ENCODE measurements at regions not wholly inside any gene's neighbourhood (a gene's known extent, or its start where the extent isn't known, plus 50 kb on each side); places are given as distances from the start of the nearest gene placed in this dataset.

DNA sequence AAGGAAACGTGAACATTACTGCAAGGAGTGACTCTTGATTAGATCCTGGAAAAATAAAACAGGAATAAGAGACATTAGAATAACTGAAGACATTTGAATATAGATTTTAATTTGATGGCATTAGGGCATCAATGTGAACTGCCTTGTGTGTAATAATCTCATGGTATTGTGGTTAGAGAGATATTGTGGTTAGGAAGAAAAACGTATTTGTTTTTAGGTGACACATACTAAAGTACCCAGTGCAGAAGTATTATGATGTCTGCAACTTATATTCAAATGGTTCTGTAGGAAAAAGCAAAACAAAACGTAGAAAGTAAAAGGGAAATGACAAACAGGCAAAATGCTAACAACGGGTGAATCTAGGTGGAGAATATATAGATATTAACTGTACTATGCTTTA is 65.9 kb upstream of the OGFRL1 start:
- DNase-seq, result no peak
- H2AFZ ChIP-seq (ENCODE audit: insufficient read depth, low read length, poor library complexity), result no peak overlapping the region
- no peaks in the 10 kb centered on the region for H3K79me2 ChIP-seq (ENCODE audit: control insufficient read depth, insufficient read depth, low read length, poor library complexity)
- no peak overlapping the region for H3K4me2 ChIP-seq (ENCODE audit: low read length)
- H2BK12ac ChIP-seq (ENCODE audit: low read length), result no peak overlapping the region
- no peak overlapping the region for H4K8ac ChIP-seq (ENCODE audit: low read depth, low read length)
- no peaks in the 10 kb centered on the region for H3K9me3 ChIP-seq (ENCODE audit: insufficient read depth, low read depth, low read length)
- H2BK5ac ChIP-seq (ENCODE audit: low read depth, low read length, poor library complexity), result no peak overlapping the region
- H3K18ac ChIP-seq (ENCODE audit: low read length), result no peak overlapping the region
- H3K27ac ChIP-seq (ENCODE audit: low read depth, low read length), result no peak overlapping the region
- no peak overlapping the region for H3K23ac ChIP-seq (ENCODE audit: low read length)
- H2BK120ac ChIP-seq (ENCODE audit: insufficient read depth, low read length, poor library complexity), result no peak overlapping the region
- no peaks in the 10 kb centered on the region for H3K4me1 ChIP-seq (ENCODE audit: control insufficient read depth in 1 of 2, insufficient read depth in 2 of 2, low read length in 2 of 2)
- H3K4me3 ChIP-seq (ENCODE audit: low read depth, low read length), result no peak overlapping the region
- H3K27me3 ChIP-seq (ENCODE audit: insufficient read depth, low read length), result no peaks in the 10 kb centered on the region
- no peak overlapping the region for H4K91ac ChIP-seq (ENCODE audit: low read depth, low read length)
- no peak overlapping the region for H3K14ac ChIP-seq (ENCODE audit: low read length)
- H3K79me1 ChIP-seq (ENCODE audit: low read length), result no peaks in the 10 kb centered on the region
- no peak overlapping the region for H2AK5ac ChIP-seq (ENCODE audit: low read length)
- H3K9ac ChIP-seq (ENCODE audit: low read length), result no peak overlapping the region
- no peaks in the 10 kb centered on the region for H3K36me3 ChIP-seq (ENCODE audit: control insufficient read depth in 1 of 2, insufficient read depth in 2 of 2, low read length in 2 of 2)
- H3K4ac ChIP-seq (ENCODE audit: low read depth, low read length), result no peak overlapping the region
- no peak overlapping the region for H4K12ac ChIP-seq (ENCODE audit: low read depth, low read length)
- WGBS (ENCODE audit: extremely low coverage, insufficient coverage, insufficient read length), result no CpG with 5 or more reads among the region's 4 CpGs

DNA sequence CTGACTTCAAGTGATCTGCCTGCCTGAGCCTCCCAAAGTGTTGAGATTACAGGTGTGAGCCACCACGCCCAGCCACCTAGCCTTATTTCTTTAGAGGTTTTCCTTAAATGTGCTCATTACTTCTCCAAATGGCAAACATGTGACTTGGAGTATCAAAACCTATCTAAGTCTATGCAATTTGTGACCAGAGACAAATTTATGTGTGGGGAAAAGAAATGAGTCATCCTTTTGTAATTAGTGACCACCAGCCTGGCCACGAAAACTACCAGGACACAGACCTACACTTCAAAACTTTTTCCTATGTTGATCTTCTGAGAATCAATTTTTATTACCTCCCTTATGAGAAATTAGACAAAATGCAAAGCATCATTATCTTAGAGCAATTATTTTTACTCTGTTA is 64.6 kb upstream of the OGFRL1 start:
- Histone ChIP-seq H3K79me2 (ENCODE audit: control insufficient read depth, insufficient read depth, low read length, poor library complexity) (no peaks in the 10 kb centered on the region), H4K12ac (ENCODE audit: low read depth, low read length) (no peak overlapping the region), H3K18ac (ENCODE audit: low read length) (no peak overlapping the region), H3K23ac (ENCODE audit: low read length) (no peak overlapping the region), H3K4ac (ENCODE audit: low read depth, low read length) (no peak overlapping the region), H4K8ac (ENCODE audit: low read depth, low read length) (no peak overlapping the region), H3K4me1 (ENCODE audit: control insufficient read depth in 1 of 2, insufficient read depth in 2 of 2, low read length in 2 of 2) (no peaks in the 10 kb centered on the region), H3K27ac (ENCODE audit: low read depth, low read length) (no peak overlapping the region), H3K27me3 (ENCODE audit: insufficient read depth, low read length) (no peaks in the 10 kb centered on the region), H2AK5ac (ENCODE audit: low read length) (no peak overlapping the region), H3K36me3 (ENCODE audit: control insufficient read depth in 1 of 2, insufficient read depth in 2 of 2, low read length in 2 of 2) (no peaks in the 10 kb centered on the region), H3K9me3 (ENCODE audit: insufficient read depth, low read depth, low read length) (no peaks in the 10 kb centered on the region), H2BK120ac (ENCODE audit: insufficient read depth, low read length, poor library complexity) (no peak overlapping the region), H2BK12ac (ENCODE audit: low read length) (no peak overlapping the region), H2AFZ (ENCODE audit: insufficient read depth, low read length, poor library complexity) (no peak overlapping the region), H2BK5ac (ENCODE audit: low read depth, low read length, poor library complexity) (no peak overlapping the region), H3K14ac (ENCODE audit: low read length) (no peak overlapping the region), H3K79me1 (ENCODE audit: low read length) (no peaks in the 10 kb centered on the region), H3K4me3 (ENCODE audit: low read depth, low read length) (no peak overlapping the region), H3K4me2 (ENCODE audit: low read length) (no peak overlapping the region), H4K91ac (ENCODE audit: low read depth, low read length) (no peak overlapping the region), H3K9ac (ENCODE audit: low read length) (no peak overlapping the region)
- WGBS (ENCODE audit: extremely low coverage, insufficient coverage, insufficient read length), result no CpG with 5 or more reads among the region's 2 CpGs
- DNase-seq, result no peak

DNA sequence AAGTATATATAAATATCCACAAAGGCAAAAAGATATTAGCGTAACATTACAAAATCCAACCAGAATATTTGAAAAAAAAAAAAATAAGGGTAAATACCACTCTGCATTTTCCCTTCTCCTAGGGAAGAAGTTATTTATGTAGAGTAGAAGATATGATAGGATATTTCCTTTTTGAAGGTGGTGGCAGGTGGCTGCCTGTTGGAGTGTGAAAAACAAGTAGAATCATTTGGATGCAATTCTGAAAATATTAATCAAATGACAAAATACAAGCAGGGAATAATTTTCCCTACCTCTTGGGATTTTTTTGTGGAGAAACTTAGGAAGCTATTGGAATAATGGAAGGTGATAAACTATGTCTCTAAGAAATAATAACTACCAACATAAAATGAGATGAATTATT is 62.5 kb upstream of the OGFRL1 start:
- no peak overlapping the region for H4K12ac ChIP-seq (ENCODE audit: low read depth, low read length)
- no peak overlapping the region for H2AFZ ChIP-seq (ENCODE audit: insufficient read depth, low read length, poor library complexity)
- H3K4ac ChIP-seq (ENCODE audit: low read depth, low read length), result no peak overlapping the region
- no peak for DNase-seq
- H3K23ac ChIP-seq (ENCODE audit: low read length), result no peak overlapping the region
- no peak overlapping the region for H2BK5ac ChIP-seq (ENCODE audit: low read depth, low read length, poor library complexity)
- H3K36me3 ChIP-seq (ENCODE audit: control insufficient read depth in 1 of 2, insufficient read depth in 2 of 2, low read length in 2 of 2), result no peaks in the 10 kb centered on the region
- WGBS (ENCODE audit: extremely low coverage, insufficient coverage, insufficient read length), result no CpG with 5 or more reads among the region's 1 CpG
- H3K79me1 ChIP-seq (ENCODE audit: low read length), result no peaks in the 10 kb centered on the region
- no peak overlapping the region for H3K4me3 ChIP-seq (ENCODE audit: low read depth, low read length)
- no peaks in the 10 kb centered on the region for H3K27me3 ChIP-seq (ENCODE audit: insufficient read depth, low read length)
- no peak overlapping the region for H3K9ac ChIP-seq (ENCODE audit: low read length)
- no peak overlapping the region for H3K27ac ChIP-seq (ENCODE audit: low read depth, low read length)
- H4K91ac ChIP-seq (ENCODE audit: low read depth, low read length), result no peak overlapping the region
- H3K79me2 ChIP-seq (ENCODE audit: control insufficient read depth, insufficient read depth, low read length, poor library complexity), result no peaks in the 10 kb centered on the region
- no peak overlapping the region for H2BK12ac ChIP-seq (ENCODE audit: low read length)
- no peak overlapping the region for H3K14ac ChIP-seq (ENCODE audit: low read length)
- no peak overlapping the region for H2BK120ac ChIP-seq (ENCODE audit: insufficient read depth, low read length, poor library complexity)
- no peak overlapping the region for H2AK5ac ChIP-seq (ENCODE audit: low read length)
- no peaks in the 10 kb centered on the region for H3K9me3 ChIP-seq (ENCODE audit: insufficient read depth, low read depth, low read length)
- no peak overlapping the region for H3K4me2 ChIP-seq (ENCODE audit: low read length)
- no peak overlapping the region for H4K8ac ChIP-seq (ENCODE audit: low read depth, low read length)
- no peaks in the 10 kb centered on the region for H3K4me1 ChIP-seq (ENCODE audit: control insufficient read depth in 1 of 2, insufficient read depth in 2 of 2, low read length in 2 of 2)
- no peak overlapping the region for H3K18ac ChIP-seq (ENCODE audit: low read length)

DNA sequence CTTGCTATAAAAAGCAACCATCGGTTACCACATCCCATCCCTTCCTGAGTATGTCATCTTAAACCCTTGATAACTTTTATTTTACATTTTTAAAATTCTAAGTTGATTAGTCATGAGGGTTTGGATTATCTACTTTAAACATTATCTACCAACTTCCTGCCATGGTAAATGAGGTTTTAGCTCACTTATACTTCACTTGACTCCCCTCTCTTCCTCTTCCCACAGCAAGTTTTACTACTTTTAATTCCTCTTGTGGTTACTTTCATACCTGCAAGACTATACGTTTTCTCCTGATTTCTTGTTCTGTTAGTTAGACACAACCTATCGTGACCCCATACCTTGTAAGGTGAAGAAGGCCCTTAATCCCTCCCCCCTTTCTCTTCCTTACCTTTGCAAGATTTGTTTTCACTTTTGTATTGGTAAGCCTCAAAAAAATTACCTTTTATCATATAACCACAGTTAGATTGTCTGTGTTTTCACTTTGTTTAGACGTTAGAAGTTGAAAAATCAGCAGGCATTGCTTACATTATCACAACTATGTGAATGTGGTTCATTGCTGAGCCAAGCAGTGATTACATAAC is 60.1 kb upstream of the OGFRL1 start:
- Histone ChIP-seq H3K79me2 (ENCODE audit: control insufficient read depth, insufficient read depth, low read length, poor library complexity) (no peaks in the 10 kb centered on the region), H4K8ac (ENCODE audit: low read depth, low read length) (no peak overlapping the region), H3K27ac (ENCODE audit: low read depth, low read length) (no peak overlapping the region), H3K4me1 (ENCODE audit: control insufficient read depth in 1 of 2, insufficient read depth in 2 of 2, low read length in 2 of 2) (no peaks in the 10 kb centered on the region), H4K91ac (ENCODE audit: low read depth, low read length) (no peak overlapping the region), H4K12ac (ENCODE audit: low read depth, low read length) (no peak overlapping the region), H3K79me1 (ENCODE audit: low read length) (no peaks in the 10 kb centered on the region), H2BK12ac (ENCODE audit: low read length) (no peak overlapping the region), H3K18ac (ENCODE audit: low read length) (no peak overlapping the region), H2BK120ac (ENCODE audit: insufficient read depth, low read length, poor library complexity) (no peak overlapping the region), H3K27me3 (ENCODE audit: insufficient read depth, low read length) (no peaks in the 10 kb centered on the region), H2AK5ac (ENCODE audit: low read length) (no peak overlapping the region), H2AFZ (ENCODE audit: insufficient read depth, low read length, poor library complexity) (no peak overlapping the region), H3K4me2 (ENCODE audit: low read length) (no peak overlapping the region), H3K14ac (ENCODE audit: low read length) (no peak overlapping the region), H3K9me3 (ENCODE audit: insufficient read depth, low read depth, low read length) (no peaks in the 10 kb centered on the region), H3K9ac (ENCODE audit: low read length) (no peak overlapping the region), H3K4me3 (ENCODE audit: low read depth, low read length) (no peak overlapping the region), H3K23ac (ENCODE audit: low read length) (no peak overlapping the region), H3K4ac (ENCODE audit: low read depth, low read length) (no peak overlapping the region), H3K36me3 (ENCODE audit: control insufficient read depth in 1 of 2, insufficient read depth in 2 of 2, low read length in 2 of 2) (no peaks in the 10 kb centered on the region), H2BK5ac (ENCODE audit: low read depth, low read length, poor library complexity) (no peak overlapping the region)
- DNase-seq, result no peak
- WGBS (ENCODE audit: extremely low coverage, insufficient coverage, insufficient read length), result no CpG with 5 or more reads among the region's 4 CpGs
